Mucosa of stomach (tissue), 1 donor: ENCODE measurements at regions not wholly inside any gene's neighbourhood (a gene's known extent, or its start where the extent isn't known, plus 50 kb on each side); places are given as distances from the start of the nearest gene placed in this dataset.

Experiments
- H3K27me3 ChIP-seq: one replicate; pipeline ENCODE4 v1.7.0; 2013; ENCODE audit warnings: mild to moderate bottlenecking, low read length; ENCODE audit not compliant: control insufficient read depth, insufficient read depth
- H3K36me3 ChIP-seq: one replicate; pipeline ENCODE4 v1.7.0; 2013; ENCODE audit warnings: low read length; ENCODE audit not compliant: control insufficient read depth, insufficient read depth
- H3K4me1 ChIP-seq: one replicate; pipeline ENCODE4 v1.7.0; 2013; ENCODE audit warnings: mild to moderate bottlenecking, low read length; ENCODE audit not compliant: control insufficient read depth, insufficient read depth
- H3K4me3 ChIP-seq: one replicate; pipeline ENCODE4 v1.7.0; 2013; ENCODE audit warnings: low read length
- H3K9ac ChIP-seq: one replicate; pipeline ENCODE4 v1.7.0; 2013; ENCODE audit warnings: mild to moderate bottlenecking, low read length, moderate library complexity
- H3K9me3 ChIP-seq: one replicate; pipeline ENCODE4 v1.7.0; 2013; ENCODE audit warnings: mild to moderate bottlenecking, low read length, moderate library complexity; ENCODE audit not compliant: control insufficient read depth
- donor health status: Pancreatic carcinoma.

DNA sequence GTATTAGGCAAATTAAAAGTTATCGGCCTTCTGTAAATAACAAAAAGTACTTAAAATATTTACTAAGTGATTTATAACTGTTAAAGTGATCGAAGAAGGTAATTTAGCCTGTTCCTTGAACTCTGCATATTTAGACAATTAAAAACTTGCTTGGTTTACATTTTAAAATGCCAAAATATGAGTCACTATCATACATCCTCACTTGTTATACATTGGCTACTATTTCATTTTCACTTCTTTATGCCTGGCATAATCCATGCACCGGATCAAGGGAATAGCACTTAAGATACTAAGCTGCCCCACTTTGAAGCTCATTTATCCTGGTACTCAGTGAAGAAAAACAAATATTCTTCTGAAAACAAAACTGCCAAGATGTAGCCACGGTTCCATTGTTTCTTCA, 344.6 kb downstream of the UBE3D start:
- Histone ChIP-seq H3K4me1 (no peaks in the 10 kb centered on the region), H3K4me3 (no peak overlapping the region), H3K9me3 (no peaks in the 10 kb centered on the region), H3K27me3 (no peaks in the 10 kb centered on the region), H3K9ac (no peak overlapping the region), H3K36me3 (no peaks in the 10 kb centered on the region)

GRCh38 chr6:82735790-82736189, 329.9 kb downstream of the UBE3D start:
- no peak overlapping the region for H3K9ac ChIP-seq
- no peaks in the 10 kb centered on the region for H3K4me1 ChIP-seq
- no peaks in the 10 kb centered on the region for H3K9me3 ChIP-seq
- no peaks in the 10 kb centered on the region for H3K36me3 ChIP-seq
- H3K27me3 ChIP-seq = no peaks in the 10 kb centered on the region
- H3K4me3 ChIP-seq = no peak overlapping the region

DNA sequence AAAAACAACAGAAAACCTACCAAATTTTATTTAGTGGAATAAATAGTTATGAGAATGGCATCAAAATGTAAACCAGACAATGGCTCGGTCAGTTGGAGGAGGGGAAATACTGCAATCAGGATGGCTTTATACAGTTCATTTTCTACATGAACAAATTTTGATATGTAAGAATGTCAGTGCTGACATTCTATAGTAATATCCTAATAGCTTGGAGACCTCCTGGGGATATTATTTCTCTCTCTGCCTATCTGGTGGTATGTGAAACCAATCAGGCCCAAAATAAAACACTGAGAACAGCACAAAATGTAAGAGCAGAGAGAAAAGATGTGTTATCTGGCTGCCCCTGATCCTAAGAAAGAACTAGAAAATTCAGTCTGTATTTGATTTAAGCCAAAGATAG, 327.7 kb downstream of the UBE3D start:
- Histone ChIP-seq H3K9ac (no peak overlapping the region), H3K4me1 (no peaks in the 10 kb centered on the region), H3K27me3 (no peaks in the 10 kb centered on the region), H3K9me3 (no peaks in the 10 kb centered on the region), H3K4me3 (no peak overlapping the region), H3K36me3 (no peaks in the 10 kb centered on the region)

- Histone ChIP-seq H3K9ac (no peak overlapping the region), H3K4me1 (no peaks in the 10 kb centered on the region)
Measured at GRCh38 chr6:82738773-82739172, 326.9 kb downstream of the UBE3D start.

GRCh38 chr6:82739303-82739702, 326.3 kb downstream of the UBE3D start:
- Histone ChIP-seq H3K9ac (no peak overlapping the region), H3K36me3 (no peaks in the 10 kb centered on the region), H3K27me3 (no peaks in the 10 kb centered on the region), H3K9me3 (no peaks in the 10 kb centered on the region), H3K4me1 (no peaks in the 10 kb centered on the region), H3K4me3 (no peak overlapping the region)

More at GRCh38 chr6:82738773-82739172, 326.9 kb downstream of the UBE3D start:
- Histone ChIP-seq H3K36me3 (no peaks in the 10 kb centered on the region), H3K9me3 (no peaks in the 10 kb centered on the region), H3K4me3 (no peak overlapping the region), H3K27me3 (no peaks in the 10 kb centered on the region)

- no peaks in the 10 kb centered on the region for H3K27me3 ChIP-seq
- H3K9ac ChIP-seq = no peak overlapping the region
- H3K4me1 ChIP-seq = no peaks in the 10 kb centered on the region
- no peaks in the 10 kb centered on the region for H3K9me3 ChIP-seq
- H3K4me3 ChIP-seq = no peak overlapping the region
- no peaks in the 10 kb centered on the region for H3K36me3 ChIP-seq
Measured at GRCh38 chr6:82740072-82740471, 325.6 kb downstream of the UBE3D start.

DNA sequence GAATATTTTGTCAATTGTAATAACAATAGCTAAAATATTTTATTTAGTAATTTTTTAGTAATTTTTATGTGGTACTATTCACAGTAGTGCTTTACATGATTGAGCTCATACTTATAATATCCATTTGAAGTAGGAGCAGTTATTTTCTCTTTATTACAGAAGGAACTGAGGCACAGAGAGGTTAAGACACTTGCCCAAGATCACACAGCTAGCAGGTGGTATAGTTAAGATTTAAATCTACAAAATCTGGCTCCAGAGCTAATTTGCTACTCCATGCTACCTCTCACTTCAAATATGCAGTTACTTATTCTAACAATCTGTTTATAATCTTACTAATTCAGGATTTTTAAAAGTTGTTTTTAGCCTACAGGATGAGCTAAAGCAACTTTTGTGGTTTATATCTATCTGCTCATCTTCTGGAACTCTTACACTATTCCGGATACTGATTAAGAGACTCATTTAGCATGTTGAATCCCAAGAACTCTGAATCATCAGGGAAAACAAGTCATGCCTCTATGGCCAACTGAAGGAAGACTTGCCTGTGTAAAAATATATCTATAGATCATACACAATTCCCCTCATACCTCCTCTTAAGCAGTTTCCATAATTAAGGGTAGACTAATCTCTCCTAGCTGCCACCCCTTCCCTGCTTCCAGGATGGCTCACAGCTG, 324.2 kb downstream of the UBE3D start:
- Histone ChIP-seq H3K9me3 (no peaks in the 10 kb centered on the region), H3K4me3 (no peak overlapping the region), H3K4me1 (no peaks in the 10 kb centered on the region), H3K9ac (no peak overlapping the region), H3K27me3 (no peaks in the 10 kb centered on the region), H3K36me3 (no peaks in the 10 kb centered on the region)

DNA sequence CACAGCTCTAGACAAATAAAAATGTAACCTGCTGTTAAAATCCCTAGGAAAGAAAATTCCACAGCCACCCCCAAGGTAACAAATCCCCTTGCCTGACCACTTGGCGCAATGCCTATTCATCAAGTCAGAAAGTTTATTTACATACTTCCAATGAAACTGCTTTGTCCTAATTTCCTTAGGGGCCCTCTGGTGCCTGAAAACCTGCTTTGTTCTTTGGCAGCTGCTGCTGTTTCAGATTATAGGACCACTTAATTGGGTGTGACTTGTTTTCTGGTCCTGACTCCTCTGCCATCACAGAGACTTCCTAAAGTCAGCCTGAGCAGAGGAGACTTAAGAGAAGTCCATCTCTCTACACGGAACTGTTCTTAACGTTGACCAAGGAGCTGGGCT, 323.6 kb downstream of the UBE3D start:
- H3K4me1 ChIP-seq = no peaks in the 10 kb centered on the region
- H3K4me3 ChIP-seq = no peak overlapping the region
- no peaks in the 10 kb centered on the region for H3K27me3 ChIP-seq
- H3K9me3 ChIP-seq = no peaks in the 10 kb centered on the region
- H3K9ac ChIP-seq = no peak overlapping the region
- H3K36me3 ChIP-seq = no peaks in the 10 kb centered on the region

DNA sequence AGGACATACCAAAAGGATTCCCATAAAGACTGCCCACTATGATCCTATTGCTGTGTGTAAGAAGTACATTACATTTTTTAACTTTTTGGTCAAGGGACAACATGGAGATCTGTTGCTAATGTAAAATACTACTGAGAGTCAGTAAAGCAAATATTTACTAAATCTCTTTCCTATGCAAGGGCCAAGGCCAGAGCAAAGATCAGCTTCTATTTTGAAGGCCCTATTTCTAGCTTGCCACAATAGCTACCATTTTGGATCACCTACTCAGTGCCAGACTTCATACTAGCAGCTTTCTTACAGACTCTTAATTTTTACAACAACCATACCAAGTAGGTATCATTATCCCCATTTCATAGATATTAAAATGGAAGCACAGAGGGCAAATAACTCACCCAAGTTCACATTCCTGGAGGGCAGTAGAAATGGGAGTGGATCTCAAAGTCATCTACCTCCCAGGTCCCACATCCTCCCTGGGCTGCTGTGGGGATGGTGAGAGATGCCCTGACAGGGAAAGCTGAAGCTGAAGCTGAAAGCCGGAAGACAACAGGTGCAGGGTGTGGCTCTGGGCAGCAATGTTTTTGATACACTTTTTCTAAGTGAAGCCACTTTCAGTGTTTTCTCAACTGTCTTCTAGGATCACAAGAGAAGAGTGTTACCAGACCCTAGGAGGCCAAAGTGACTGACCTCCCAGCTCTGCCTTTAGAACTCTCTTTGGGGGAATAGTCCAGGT, 321.2 kb downstream of the UBE3D start:
- no peak overlapping the region for H3K9ac ChIP-seq
- H3K9me3 ChIP-seq = no peaks in the 10 kb centered on the region
- H3K4me3 ChIP-seq = no peak overlapping the region
- H3K36me3 ChIP-seq = no peaks in the 10 kb centered on the region
- no peaks in the 10 kb centered on the region for H3K27me3 ChIP-seq
- no peaks in the 10 kb centered on the region for H3K4me1 ChIP-seq

DNA sequence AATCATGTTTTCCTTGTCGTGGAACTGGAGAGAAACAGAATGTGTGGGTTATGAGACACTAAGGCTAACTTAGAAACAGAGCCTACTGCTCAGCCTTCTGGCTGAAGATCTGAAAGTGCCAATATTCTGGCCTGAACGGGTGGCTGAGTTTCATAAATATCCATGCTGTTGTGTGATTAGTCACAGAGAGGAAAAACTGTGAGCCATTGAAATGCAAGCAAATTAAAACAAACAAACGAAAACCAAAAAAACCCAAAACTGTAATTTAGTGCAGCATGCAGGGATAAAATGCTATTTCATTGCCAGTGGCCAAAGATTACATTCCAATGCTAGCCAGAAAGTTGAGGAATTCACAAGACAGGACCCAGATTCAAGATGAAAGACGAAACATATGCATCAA, 315.1 kb downstream of the UBE3D start:
- Histone ChIP-seq H3K4me1 (no peaks in the 10 kb centered on the region), H3K36me3 (no peaks in the 10 kb centered on the region), H3K27me3 (no peaks in the 10 kb centered on the region), H3K9ac (no peak overlapping the region), H3K4me3 (no peak overlapping the region), H3K9me3 (no peaks in the 10 kb centered on the region)

- H3K9ac ChIP-seq = no peak overlapping the region
- H3K9me3 ChIP-seq = no peaks in the 10 kb centered on the region
- no peaks in the 10 kb centered on the region for H3K27me3 ChIP-seq
- H3K4me3 ChIP-seq = no peak overlapping the region
- H3K36me3 ChIP-seq = no peaks in the 10 kb centered on the region
- no peaks in the 10 kb centered on the region for H3K4me1 ChIP-seq
Measured at GRCh38 chr6:82751718-82752117, 313.9 kb downstream of the UBE3D start.

GRCh38 chr6:82761674-82762345, 303.8 kb downstream of the UBE3D start:
- Histone ChIP-seq H3K36me3 (no peaks in the 10 kb centered on the region), H3K9ac (no peak overlapping the region), H3K9me3 (no peaks in the 10 kb centered on the region), H3K27me3 (no peaks in the 10 kb centered on the region), H3K4me1 (no peaks in the 10 kb centered on the region), H3K4me3 (no peak overlapping the region)
